ENCODE measurements at regions not wholly inside any gene's neighbourhood (a gene's known extent, or its start where the extent isn't known, plus 50 kb on each side); places are given as distances from the start of the nearest gene placed in this dataset.

DNA sequence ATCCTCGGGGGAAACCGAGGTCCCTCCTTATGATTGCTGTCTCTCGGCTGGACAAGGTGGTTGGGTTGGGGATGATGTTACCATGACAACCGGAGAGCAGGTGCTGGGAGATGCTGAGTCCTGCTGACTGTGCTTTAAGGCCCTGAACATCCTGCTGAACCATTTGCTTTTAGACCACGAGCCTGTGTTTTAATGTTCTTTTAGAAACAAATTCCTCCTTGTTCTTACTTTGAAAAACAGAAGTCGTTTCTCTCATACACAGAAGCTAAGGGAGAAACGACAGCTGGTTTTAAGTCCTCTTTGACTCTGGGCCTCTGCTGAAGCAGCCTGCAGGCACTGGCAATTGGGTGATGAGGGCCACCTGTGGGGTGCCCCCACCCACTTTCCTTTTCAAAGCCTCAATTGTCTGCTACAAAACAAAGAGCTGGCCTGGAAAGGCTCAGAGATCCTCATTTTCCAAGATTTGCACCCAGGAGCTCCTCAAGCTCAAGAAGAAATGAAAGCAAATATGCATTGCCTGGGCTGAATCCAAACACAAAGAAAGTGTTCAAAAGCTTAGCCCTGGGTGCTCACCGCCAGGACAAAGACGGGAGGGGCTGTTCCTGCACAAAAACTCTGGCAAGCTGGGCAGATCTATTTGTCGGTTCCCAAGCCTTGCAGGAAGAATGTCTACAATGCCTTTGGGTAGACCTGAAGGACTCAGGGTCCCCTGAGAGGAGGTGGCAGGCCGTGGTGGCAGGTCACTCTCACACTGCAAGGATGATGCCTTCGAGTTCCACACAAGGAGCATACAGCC lies 90.0 kb upstream of the CLMN start:
- DNase-seq: no peak

DNA sequence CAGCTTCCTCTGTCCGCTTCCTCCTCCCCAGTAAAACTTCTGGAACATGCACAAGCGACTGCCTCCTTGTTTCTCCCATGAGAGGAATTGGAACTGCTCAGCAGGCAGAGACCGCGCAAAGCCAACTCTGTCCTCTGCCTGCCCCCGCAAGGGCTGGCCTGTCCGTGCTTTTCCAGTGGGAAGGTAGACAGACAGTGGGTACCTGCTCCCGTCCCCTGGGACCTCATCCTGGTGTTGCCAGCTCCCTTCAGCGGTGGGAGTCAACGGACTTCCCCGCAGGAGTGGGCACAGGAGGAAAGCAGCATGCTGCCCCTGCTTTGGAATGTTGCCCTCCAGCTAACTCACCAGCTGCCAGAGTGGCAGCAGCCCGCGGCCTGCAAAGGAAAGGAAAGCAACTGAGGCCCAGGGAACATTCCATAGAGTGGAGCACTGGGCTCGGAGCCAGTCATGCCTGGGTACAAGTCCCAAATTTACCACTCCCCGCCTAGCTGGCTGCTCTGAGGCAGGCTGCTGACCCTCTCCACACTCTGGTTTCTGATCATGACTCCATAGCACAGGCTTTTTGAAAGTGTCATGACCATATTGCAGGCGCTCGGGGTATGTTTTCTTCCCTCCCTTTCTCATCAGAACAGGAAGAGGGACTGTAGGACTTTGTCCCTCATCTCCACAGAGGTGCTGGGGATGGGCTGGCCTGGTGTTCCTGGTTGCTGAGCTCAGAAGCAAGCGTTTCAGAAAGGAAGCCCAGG lies 89.2 kb upstream of the CLMN start:
- no peak for DNase-seq

DNA sequence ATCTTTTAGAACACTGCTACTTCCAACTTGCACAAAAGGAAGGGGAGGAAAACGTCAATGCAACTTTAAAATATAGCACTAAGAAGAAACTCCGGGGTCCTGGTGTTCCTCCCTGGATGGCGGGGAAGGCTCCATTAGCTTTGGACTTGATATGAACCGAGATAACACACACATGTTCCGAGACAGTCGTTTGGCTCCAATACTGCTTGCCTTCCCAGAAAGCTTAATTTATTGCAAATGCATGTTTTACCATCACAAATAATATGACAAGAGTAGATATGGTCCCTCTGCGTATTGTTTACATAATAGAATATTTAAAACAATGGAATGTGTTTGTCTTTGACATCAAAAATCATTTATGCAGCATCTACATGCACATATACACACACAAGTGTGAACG lies 87.6 kb upstream of the CLMN start:
- no peak for DNase-seq

DNA sequence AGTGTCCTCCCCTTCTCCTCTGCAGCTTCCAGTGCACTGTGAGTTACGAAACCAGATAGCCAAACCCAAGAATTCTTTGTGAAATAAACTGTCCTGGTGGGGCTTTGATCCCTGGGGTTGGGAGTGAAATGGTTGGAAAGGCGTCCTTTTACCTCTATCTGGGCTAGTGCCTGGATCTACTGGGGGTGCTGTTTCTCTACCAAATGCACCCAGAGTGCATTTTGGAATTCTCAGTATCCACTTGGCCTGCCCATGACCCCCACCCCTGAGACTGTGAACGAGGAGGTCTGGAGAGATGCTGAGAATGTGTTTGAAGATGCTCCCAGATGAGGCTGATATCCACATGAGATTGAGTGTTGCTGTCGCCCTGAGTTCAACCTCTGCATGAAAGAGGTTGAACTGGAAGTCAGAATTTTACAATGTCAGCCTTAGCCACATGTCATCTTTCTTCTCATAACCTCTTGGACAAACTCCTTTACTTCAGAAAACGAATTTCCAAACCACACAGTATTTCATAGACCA lies 87.1 kb upstream of the CLMN start:
- DNase-seq: no peak

DNA sequence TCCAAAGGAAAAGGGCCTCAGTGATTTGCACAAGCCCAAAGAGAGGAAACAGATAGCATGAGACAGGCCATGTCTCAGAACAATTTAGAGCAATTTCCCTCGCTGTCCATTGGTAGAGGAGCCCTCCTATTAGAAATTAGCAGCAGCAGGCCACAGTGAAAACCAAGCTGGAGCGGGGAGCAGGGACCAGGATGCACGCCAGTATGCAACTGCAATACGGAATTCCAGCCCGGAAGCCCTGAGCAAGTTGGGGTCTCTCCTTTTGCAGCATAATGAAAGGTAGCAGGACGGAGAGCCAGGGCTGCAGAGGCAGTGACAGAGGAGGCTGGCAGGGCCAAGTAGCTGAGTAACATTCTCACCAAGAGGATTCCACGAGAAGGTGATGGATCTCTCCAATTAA lies 84.9 kb upstream of the CLMN start:
- DNase-seq: no peak

DNA sequence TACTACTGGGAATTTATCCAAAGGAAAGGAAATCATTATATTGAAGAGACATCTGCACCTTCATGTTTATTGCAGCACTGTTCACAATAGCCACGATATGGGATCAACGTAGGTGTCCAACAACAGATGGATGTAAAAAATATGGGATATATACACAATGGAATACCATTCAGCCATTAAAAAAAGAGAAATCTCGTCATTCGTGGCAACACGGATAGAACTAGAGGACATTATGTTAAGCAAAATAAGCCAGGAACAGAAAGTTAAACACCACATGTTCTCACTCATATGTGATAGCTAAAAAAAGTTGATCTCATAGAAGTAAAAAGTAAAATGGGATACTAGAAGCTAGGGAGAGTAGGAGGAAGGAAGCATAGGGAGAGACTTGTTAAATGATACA lies 82.9 kb upstream of the CLMN start:
- no peak for DNase-seq

DNA sequence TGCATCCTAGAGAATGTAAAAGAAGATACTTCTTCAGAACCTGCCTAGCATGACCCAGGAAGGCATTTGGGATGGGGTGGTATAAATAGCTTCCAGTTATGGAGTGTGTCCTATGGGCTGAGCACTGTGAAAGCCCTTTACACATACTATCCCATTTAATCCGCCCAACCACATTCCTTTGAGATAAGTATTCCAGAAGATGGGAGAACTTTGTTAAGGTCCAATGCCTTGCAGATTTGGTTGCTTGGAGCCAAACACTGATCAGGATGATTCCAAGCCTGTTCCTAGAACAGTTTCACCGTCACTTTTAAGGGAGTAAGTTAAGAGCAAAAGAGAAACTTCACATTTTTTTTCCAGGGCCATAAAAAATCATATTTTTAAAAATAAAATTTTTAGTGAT lies 82.5 kb upstream of the CLMN start:
- no peak for DNase-seq

DNA sequence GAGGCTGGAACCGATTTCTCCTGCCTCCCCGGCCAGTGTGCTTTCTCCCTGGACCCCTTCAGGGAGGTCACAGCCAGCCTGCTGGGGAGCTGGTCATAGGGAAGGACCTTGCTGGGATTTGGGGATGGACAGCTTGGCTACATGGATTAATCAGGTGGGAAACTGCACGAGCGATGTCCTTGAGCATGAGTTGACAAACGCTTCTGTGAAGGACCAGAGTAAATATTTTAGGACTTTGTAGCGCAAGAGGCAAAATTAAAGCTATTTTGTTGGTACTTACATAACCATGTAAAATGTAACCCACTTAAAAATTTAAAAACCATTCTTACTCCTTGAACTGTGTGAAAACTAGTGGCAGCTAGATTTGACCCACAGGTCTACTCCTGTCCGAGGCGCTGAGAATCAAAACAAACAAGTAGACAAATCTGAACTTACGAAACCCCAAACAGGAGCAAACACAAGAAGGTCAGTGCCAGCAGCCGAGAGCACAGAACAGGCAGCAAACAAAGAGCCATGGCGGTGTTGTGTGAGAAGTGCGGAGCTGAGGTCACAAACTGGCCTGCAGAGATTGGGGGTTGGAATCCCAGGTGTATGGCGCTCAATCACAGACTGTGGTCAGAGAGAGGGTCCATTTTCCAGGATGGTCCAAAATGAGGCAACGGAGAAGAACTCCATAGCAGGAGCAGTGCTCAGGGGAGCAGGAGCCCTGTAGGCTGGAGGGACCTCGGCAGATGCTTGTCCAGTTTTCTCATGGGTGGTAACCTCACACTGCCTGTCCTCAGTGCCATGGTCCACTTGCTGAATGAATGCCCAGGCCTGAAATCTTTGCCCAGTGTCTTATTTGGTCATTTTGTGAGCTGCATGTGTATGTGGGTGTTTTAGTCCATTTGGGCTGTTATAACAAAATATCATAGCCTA lies 79.2 kb upstream of the CLMN start:
- DNase-seq: no peak

DNA sequence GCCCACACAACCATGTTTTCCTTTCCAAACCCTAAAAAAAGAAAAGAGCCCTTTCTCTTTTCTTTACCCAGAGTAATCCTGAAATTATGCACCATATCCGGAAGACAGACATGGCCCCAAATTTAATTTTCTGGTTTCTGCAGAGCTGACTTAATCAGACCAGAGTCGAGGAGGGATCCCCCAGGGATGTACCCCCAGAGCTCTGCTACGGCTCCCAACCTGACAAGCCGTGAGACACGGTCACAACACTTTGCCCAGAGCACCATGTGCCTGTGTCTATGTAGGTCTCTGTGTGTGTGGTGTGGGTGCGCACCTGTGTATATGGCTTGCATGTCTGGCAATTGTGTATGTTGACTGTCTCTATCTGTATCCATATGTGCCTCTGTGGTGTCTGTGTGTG lies 77.6 kb upstream of the CLMN start:
- DNase-seq: no peak

DNA sequence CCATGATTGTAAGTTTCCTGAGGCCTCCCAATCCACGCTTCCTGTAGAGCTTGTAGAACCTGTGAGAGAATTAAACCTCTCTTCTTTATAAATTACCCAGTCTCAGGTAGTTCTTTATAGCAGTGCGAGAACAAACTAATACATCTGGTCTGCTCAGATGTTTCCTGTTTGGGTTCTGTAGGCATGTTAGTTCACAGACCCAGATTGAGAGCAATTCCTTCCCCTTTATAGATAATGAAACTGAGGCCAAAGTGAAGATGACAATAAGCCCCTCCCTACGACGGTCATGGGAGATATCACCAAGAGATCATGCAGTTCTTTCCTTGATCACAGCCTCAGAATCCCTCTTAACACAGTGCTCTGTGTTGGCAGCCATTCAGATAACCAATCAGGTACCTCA lies 76.5 kb upstream of the CLMN start:
- no peak for DNase-seq

DNA sequence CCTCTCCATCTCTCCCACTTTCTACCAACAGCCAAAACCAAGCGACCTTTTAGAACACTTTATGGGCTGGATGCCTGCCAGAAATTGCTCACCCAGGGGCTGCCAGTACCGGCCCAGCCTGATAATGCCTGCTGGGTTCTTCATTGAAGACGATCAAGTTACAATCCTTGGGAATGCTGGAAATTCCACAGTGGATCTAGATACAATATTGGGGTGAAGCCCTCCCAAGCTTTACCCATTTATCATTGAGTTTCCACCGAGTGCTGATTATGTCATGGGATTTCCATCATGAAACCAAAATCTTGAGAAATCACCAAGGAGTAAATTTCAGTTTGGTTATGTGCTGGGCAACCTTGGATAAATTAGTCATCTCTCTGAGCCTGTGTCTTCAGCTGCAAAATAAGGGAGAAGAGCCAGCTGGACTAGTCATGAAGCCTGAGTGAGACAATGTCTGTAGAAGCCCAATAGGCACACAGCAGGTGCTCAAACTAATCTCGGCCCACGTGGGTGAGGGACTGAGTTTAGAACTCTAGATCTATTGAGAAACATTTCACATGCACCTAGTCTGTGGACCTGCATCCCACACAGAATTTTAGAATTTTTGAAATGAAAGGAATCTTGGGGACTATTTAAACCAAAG lies 75.5 kb upstream of the CLMN start:
- DNase-seq: no peak

DNA sequence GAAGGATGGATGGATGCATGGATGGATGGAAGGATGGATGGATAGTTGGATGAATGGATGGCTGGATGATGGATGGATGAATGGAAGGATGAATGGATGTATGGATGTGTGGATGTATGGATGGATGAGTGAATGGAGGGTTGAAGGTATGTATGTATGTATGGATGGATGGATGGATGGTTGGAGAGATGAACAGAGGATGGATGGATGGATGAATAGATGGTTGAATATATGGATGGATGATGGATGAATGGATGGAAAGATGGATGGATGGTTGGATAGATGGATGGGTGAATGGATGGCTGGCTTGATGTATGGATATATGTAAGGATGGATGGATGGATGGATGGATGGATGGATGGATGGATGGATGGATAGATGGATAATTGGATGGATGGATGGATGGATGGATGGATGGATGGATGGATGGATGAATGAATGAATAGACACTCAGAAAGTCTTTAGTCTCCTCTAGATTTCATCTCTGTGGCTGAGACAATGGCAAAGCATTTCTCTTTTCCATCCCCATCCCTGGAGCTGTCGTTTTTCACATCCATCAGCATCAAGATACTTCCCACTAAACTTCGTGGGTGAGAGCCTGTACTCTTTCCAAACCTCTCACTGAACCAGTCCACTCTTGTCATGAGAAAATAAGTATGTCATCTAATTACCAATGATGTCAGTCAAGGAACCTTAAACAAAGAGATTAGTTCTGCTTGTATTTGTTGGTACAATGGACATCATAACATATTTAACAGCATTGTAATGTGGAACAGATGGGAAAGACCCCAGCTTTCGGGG lies 74.8 kb upstream of the CLMN start:
- no peak for DNase-seq

DNA sequence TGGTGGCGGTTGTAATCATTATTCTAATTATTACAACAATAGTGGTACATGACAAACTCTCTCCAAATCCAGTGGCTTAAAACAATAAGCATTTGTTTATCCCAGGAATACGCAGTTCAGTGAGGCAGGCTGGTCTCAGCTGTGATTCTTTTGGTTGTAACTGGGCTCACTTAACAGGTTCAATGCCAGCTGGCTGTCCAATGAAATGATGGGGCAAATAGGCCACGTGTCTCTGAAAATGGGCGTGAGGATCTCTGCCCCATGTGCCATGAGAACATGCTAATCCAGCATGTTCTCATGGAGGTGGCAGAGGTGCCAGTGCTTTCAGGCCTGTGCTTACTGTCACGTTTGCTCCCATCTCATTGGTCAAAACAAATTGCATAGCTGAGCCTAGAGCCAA lies 73.1 kb upstream of the CLMN start:
- no peak for DNase-seq

DNA sequence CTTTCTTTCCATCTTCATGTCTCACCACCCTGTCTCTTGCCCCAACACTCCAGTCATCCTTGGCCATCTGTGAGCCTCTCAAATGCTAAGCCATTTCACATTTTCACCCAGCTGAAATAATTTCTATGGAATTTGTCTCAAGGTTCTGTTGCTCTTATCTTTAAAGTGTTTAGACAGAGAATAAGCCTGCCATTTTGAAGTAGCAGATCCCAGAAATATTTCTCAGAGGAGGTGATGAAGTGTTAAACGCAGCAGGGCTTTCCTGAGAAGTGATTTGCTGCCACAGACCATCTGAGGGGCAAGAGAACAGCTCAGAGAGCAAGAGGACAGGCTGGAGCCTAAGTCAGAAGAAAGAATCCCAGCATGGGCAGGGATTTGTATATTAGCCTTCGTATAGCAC lies 71.6 kb upstream of the CLMN start:
- DNase-seq: no peak

DNA sequence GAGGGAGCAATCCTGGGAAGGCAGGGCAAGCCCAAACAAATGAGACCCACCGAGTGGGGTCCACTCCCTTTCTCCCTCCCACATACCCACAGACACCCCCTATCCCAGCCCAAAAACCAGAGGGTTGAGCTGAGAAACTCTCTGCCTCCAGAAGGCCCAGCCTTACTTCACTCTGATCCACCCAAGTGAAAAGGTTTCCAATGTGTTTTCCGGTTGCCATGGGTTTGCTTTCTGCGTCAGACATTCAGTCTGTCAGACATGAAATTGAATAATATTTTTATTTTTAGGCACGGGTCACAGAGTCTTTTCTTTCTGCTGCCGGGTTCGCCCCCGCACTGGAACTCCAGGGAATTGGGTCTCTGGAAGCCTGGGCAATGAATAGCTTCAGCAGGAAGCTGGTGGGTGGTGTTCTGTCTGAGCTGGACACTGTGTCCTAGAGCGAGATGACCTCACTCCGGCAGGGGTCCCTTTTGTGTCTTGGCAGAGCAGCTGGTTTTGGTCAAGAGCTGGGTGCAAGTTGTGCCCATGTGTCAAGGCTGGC lies 69.8 kb upstream of the CLMN start:
- DNase-seq: no peak

DNA sequence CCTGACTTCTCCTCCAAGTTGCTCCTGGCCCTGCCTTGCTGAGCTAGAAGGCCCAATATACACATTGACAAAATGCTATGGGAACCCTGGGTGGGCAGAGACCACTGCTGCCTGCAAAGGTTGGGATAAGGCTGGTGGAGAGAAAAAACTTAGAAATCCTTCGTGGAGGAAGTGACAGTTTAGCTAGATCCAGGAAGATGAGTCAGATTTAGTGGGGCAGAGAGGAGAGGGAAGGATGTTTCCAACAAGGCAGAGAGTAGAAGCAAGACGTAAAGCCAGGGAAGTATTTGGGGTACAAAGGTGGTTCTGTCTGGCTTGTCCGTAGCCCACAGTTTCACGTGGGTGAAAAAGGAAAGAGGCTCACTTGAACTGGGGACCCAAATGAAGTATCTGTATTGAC lies 69.0 kb upstream of the CLMN start:
- DNase-seq: no peak

DNA sequence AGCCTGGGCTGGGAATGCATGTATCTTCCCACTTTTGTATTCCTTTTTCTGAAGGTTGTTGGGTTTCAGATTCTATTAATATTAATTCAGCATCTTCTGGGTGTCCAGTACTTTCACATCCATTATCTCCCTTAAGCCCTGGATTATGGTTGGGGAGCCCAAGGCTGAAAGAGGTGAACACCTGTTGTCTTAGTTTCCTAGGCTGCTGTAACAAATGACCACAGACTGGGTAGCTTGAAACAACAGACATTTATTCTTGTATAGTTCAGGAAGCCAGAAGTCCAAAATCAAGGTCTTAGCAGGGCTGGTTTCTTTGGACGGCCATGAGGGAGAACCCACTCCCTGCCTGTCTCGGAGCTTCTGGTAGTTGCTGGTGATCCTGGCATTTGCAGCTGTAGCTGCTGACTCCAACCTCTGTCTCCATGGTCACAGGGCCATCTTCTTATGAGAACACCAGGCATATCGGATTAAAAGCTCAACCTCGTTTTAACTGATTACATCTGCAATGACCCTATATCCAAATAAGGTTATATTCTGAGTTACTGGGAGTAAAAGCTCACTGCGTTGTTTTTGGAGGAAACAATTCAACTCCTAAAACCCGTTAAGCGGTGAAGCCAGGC lies 68.2 kb upstream of the CLMN start:
- no peak for DNase-seq

DNA sequence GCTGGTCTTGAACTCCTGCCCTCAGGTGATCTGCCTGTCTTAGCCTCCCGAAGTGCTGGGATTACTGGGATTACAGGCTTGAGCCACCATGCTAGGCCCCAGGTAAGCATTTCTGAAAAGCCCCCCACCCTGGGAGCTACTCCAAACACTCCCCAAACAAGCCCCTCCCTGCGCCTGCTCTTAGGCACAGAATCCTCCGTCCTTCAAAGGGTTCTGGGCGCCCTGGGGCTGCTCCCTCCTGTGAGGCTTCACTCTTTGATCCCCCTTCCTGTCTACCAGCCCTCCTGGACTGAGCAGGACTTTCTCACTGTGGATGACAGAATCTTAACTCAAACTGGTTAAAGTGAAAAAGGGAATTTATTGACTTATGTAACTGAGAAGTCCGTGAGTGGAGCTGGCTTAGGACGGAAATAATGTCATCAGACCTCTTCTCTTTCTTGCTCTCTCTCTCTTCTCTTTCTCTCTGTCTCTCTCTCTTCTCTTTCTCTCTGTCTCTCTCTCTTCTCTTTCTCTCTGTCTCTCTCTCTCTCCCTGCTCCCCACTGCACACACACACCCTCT lies 66.9 kb upstream of the CLMN start:
- DNase-seq: no peak

DNA sequence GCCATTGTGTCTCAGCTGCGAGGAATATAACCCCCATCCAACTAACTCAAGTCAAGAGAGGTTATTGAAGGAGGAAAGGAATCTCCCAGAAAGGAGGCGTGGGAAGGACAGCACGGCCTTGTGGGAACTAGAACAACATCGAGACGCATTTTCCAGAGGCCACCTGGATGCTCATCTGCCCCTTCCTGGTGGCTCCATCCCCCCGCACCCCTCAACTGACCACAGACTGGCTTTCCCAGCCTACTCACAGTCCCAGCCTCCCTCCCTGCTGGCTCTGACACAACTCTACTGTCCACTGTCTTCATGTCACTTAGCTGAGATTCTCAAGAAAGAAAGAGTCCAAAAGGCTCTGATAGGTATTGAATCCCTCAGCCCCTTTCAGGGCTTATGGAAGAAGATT lies 66.0 kb upstream of the CLMN start:
- no peak for DNase-seq

DNA sequence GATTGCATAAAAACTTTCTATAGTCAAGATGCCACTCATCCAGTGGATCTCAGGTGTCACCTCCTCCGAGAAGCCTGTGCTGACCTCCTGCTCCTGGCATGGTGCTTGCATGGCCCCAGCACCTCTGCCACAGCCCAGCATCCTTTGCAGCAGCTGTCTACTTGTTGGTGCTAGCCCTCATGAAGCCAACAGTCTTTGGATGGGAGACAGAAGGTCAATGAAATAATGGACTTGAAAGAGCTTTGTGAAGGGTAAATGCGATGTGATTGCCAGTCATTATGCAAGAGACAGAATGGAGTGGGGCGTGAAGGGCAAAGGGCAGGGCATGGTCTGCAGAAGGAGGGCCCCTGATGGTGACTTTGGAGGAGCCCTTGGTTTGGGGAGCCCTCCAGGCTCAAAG lies 63.0 kb upstream of the CLMN start:
- no peak for DNase-seq

DNA sequence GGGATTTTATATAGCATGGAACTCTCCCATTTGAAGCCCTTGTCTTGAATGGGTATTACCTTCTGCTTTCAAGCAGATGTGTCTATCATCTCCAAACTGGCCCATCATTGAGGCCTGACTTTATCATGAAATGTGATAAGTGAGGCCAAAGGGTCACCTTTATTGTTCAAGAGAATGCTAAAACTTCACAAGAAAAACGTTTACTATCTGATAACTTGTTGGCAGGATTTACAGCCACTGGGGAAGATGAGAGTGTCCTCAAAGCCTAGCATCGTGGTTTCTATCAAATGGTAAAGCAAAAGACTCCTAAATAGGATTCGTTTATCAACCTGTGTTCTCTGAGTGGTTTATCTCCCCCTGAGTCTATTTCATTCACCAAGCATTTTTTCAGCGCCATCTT lies 62.0 kb upstream of the CLMN start:
- no peak for DNase-seq

Data from stimulated activated CD4-positive, alpha-beta T cell treated with anti-CD3 and anti-CD28 coated beads, Interleukin-1b, Interleukin-23, amount 100 ng/mL, for 48 hours (primary cell).